Subcutaneous abdominal adipose tissue (tissue), 5 donors: ENCODE measurements at regions not wholly inside any gene's neighbourhood (a gene's known extent, or its start where the extent isn't known, plus 50 kb on each side); places are given as distances from the start of the nearest gene placed in this dataset.
"Not testable (repeated sequence)": the region's sequence is repeated elsewhere in the genome, so short reads cannot be mapped to it uniquely, and the experiment has no call there.

Source experiments
- H3K27ac ChIP-seq: one replicate; pipeline ENCODE4 v1.7.0; 2013; ENCODE audit warnings: low read depth, mild to moderate bottlenecking, inconsistent platforms, low read length, moderate library complexity
- H3K27me3 ChIP-seq, 5 donors: one replicate each; pipeline ENCODE4 v1.7.0; 2013; ENCODE audit warnings: low read length in 5 of 5, inconsistent platforms in 1 of 5; ENCODE audit not compliant: control insufficient read depth in 5 of 5, insufficient read depth in 4 of 5
- H3K36me3 ChIP-seq, 5 donors: one replicate each; pipeline ENCODE4 v1.7.0; 2013; ENCODE audit warnings: low read length in 5 of 5; ENCODE audit not compliant: control insufficient read depth in 5 of 5, insufficient read depth in 5 of 5
- H3K4me1 ChIP-seq, 5 donors: one replicate each; pipeline ENCODE4 v1.7.0; 2013; ENCODE audit warnings: low read length in 5 of 5, mild to moderate bottlenecking in 3 of 5, moderate library complexity in 1 of 5; ENCODE audit not compliant: control insufficient read depth in 5 of 5, insufficient read depth in 5 of 5
- H3K4me3 ChIP-seq, 5 donors: one replicate each; pipeline ENCODE4 v1.7.0; 2013; ENCODE audit warnings: low read length in 5 of 5, low read depth in 1 of 5
- H3K9ac ChIP-seq, 5 donors: one replicate each; pipeline ENCODE4 v1.7.0; 2013; ENCODE audit warnings: low read length in 5 of 5, mild to moderate bottlenecking in 4 of 5, moderate library complexity in 3 of 5
- H3K9me3 ChIP-seq, 5 donors: one replicate each; pipeline ENCODE4 v1.7.0; 2013; ENCODE audit warnings: low read length in 5 of 5; ENCODE audit not compliant: control insufficient read depth in 5 of 5
- donor health status: healthy.
- donor health status: healthy.
- donor health status: healthy.
- donor health status: healthy.
- donor health status: healthy.

- H3K4me1 ChIP-seq, H3K27me3 ChIP-seq, H3K9me3 ChIP-seq, H3K36me3 ChIP-seq, H3K27ac ChIP-seq, H3K4me3 ChIP-seq, H3K9ac ChIP-seq: not testable (repeated sequence)
Measured at GRCh38 chr4:116536024-116536423, 549.4 kb downstream of the TRAM1L1 start.

- Histone ChIP-seq H3K4me1 (no peaks in the 10 kb centered on the region), H3K27me3 (no peaks in the 10 kb centered on the region), H3K36me3 (no peaks in the 10 kb centered on the region), H3K4me3 (no peak overlapping the region), H3K9me3 (no peaks in the 10 kb centered on the region), H3K9ac (no peak overlapping the region), H3K27ac (no peak overlapping the region)
Measured at GRCh38 chr4:116531870-116532269, 553.5 kb downstream of the TRAM1L1 start.

GRCh38 chr4:116531026-116531425, 554.4 kb downstream of the TRAM1L1 start:
- no peak overlapping the region for H3K9ac ChIP-seq
- no peak overlapping the region for H3K4me3 ChIP-seq
- no peaks in the 10 kb centered on the region for H3K27me3 ChIP-seq
- no peak overlapping the region for H3K27ac ChIP-seq
- H3K36me3 ChIP-seq = no peaks in the 10 kb centered on the region
- H3K4me1 ChIP-seq = no peaks in the 10 kb centered on the region
- H3K9me3 ChIP-seq = no peaks in the 10 kb centered on the region

GRCh38 chr4:116530048-116530447, 555.3 kb downstream of the TRAM1L1 start:
- Histone ChIP-seq H3K4me3 (no peak overlapping the region), H3K9ac (no peak overlapping the region), H3K27me3 (no peaks in the 10 kb centered on the region), H3K4me1 (no peaks in the 10 kb centered on the region), H3K27ac (no peak overlapping the region), H3K9me3 (no peaks in the 10 kb centered on the region), H3K36me3 (no peaks in the 10 kb centered on the region)

GRCh38 chr4:116529129-116529528, 556.2 kb downstream of the TRAM1L1 start:
- Histone ChIP-seq H3K9me3 (no peaks in the 10 kb centered on the region), H3K27ac (no peak overlapping the region), H3K4me3 (no peak overlapping the region), H3K27me3 (no peaks in the 10 kb centered on the region), H3K9ac (no peak overlapping the region), H3K36me3 (no peaks in the 10 kb centered on the region), H3K4me1 (no peaks in the 10 kb centered on the region)

GRCh38 chr4:116522922-116523321, 562.5 kb downstream of the TRAM1L1 start:
- no peaks in the 10 kb centered on the region for H3K36me3 ChIP-seq
- no peak overlapping the region for H3K9ac ChIP-seq
- H3K27me3 ChIP-seq = no peaks in the 10 kb centered on the region

GRCh38 chr4:116520886-116521285, 564.5 kb downstream of the TRAM1L1 start:
- Histone ChIP-seq H3K9me3 (peaks cover 0 to 7% (median 0%) of the 10 kb centered on the region in 5 donors), H3K4me3 (no peak overlapping the region), H3K27ac (no peak overlapping the region), H3K27me3 (no peaks in the 10 kb centered on the region), H3K4me1 (no peaks in the 10 kb centered on the region), H3K9ac (no peak overlapping the region), H3K36me3 (no peaks in the 10 kb centered on the region)

More at GRCh38 chr4:116522922-116523321, 562.5 kb downstream of the TRAM1L1 start:
- Histone ChIP-seq H3K27ac (no peak overlapping the region), H3K4me3 (no peak overlapping the region), H3K9me3 (peaks cover 0 to 6% (median 0%) of the 10 kb centered on the region in 5 donors), H3K4me1 (no peaks in the 10 kb centered on the region)

- H3K36me3 ChIP-seq = no peaks in the 10 kb centered on the region
Measured at GRCh38 chr4:116516711-116517110, 568.7 kb downstream of the TRAM1L1 start.

GRCh38 chr4:116515959-116516358, 569.4 kb downstream of the TRAM1L1 start:
- Histone ChIP-seq H3K9ac (no peak overlapping the region), H3K36me3 (no peaks in the 10 kb centered on the region), H3K4me1 (no peaks in the 10 kb centered on the region), H3K4me3 (no peak overlapping the region), H3K27me3 (no peaks in the 10 kb centered on the region), H3K9me3 (peaks cover 0 to 7% (median 0%) of the 10 kb centered on the region in 5 donors), H3K27ac (no peak overlapping the region)

More at GRCh38 chr4:116516711-116517110, 568.7 kb downstream of the TRAM1L1 start:
- no peak overlapping the region for H3K27ac ChIP-seq
- H3K9ac ChIP-seq = no peak overlapping the region
- H3K4me3 ChIP-seq = no peak overlapping the region
- no peaks in the 10 kb centered on the region for H3K4me1 ChIP-seq
- H3K9me3 ChIP-seq = peaks cover 0 to 7% (median 0%) of the 10 kb centered on the region in 5 donors
- no peaks in the 10 kb centered on the region for H3K27me3 ChIP-seq

- Histone ChIP-seq H3K36me3 (no peaks in the 10 kb centered on the region), H3K27me3 (no peaks in the 10 kb centered on the region), H3K4me1 (no peaks in the 10 kb centered on the region), H3K4me3 (no peak overlapping the region), H3K9me3 (peaks cover 0 to 3% (median 0%) of the 10 kb centered on the region in 5 donors), H3K27ac (no peak overlapping the region), H3K9ac (no peak overlapping the region)
Measured at GRCh38 chr4:116512552-116512951, 572.8 kb downstream of the TRAM1L1 start.

- no peaks in the 10 kb centered on the region for H3K27me3 ChIP-seq
- no peaks in the 10 kb centered on the region for H3K9me3 ChIP-seq
- no peak overlapping the region for H3K9ac ChIP-seq
Measured at GRCh38 chr4:116501954-116502353, 583.4 kb downstream of the TRAM1L1 start.

More at GRCh38 chr4:116501954-116502353, 583.4 kb downstream of the TRAM1L1 start:
- Histone ChIP-seq H3K4me3 (no peak overlapping the region), H3K36me3 (no peaks in the 10 kb centered on the region), H3K4me1 (no peaks in the 10 kb centered on the region), H3K27ac (no peak overlapping the region)
